Epithelial cell of proximal tubule (primary cell): ENCODE measurements at regions not wholly inside any gene's neighbourhood (a gene's known extent, or its start where the extent isn't known, plus 50 kb on each side); places are given as distances from the start of the nearest gene placed in this dataset.

Experiments used
- DNase-seq: peaks from one replicate; pipeline ENCODE4 v3.0.0-alpha.2; 2011; ENCODE audit warnings: low read depth
- H3K4me3 ChIP-seq: 2 replicates; pipeline ENCODE4 v1.5.1; 2011; ENCODE audit warnings: low read depth, mild to moderate bottlenecking, low read length
- TF ChIP-seq, protein P1 (sequence below): conservative IDR thresholded peaks from 2 replicates; pipeline ENCODE4 v1.5.1; 2012; ENCODE audit warnings: low read depth, mild to moderate bottlenecking, low read length

DNA sequence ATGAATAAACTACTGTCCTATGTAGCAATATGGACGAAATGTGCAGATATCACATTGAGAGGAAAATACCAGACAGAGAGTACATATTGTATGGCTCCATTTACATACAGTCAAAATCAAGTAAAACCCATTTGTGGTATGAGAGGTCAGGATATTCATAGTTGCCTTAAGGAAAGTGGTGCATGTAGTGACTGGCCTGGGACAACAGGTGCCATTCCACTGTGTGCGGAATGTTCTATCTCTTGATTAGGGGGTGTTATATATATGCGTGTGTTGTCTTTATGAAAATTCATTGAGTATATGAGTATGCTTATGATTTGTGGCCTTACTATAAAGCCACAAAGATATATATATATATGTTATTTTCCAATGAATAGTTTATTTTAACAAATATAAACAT, 964.0 kb downstream of the SORCS3 start:
- DNase-seq, result no peak
- TF ChIP-seq, protein P1, sequence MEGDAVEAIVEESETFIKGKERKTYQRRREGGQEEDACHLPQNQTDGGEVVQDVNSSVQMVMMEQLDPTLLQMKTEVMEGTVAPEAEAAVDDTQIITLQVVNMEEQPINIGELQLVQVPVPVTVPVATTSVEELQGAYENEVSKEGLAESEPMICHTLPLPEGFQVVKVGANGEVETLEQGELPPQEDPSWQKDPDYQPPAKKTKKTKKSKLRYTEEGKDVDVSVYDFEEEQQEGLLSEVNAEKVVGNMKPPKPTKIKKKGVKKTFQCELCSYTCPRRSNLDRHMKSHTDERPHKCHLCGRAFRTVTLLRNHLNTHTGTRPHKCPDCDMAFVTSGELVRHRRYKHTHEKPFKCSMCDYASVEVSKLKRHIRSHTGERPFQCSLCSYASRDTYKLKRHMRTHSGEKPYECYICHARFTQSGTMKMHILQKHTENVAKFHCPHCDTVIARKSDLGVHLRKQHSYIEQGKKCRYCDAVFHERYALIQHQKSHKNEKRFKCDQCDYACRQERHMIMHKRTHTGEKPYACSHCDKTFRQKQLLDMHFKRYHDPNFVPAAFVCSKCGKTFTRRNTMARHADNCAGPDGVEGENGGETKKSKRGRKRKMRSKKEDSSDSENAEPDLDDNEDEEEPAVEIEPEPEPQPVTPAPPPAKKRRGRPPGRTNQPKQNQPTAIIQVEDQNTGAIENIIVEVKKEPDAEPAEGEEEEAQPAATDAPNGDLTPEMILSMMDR, result no peak
- no peak overlapping the region for H3K4me3 ChIP-seq

- TF ChIP-seq, protein P1, result no peak
- no peak overlapping the region for H3K4me3 ChIP-seq
- no peak for DNase-seq
Observed at GRCh38 chr10:105598207-105598606, 957.1 kb downstream of the SORCS3 start.

- TF ChIP-seq, protein P1, result no peak
- DNase-seq, result no peak
- H3K4me3 ChIP-seq, result no peak overlapping the region
Observed at GRCh38 chr10:105597312-105597711, 956.2 kb downstream of the SORCS3 start.

GRCh38 chr10:105596749-105597148, 955.7 kb downstream of the SORCS3 start:
- H3K4me3 ChIP-seq, result no peak overlapping the region

GRCh38 chr10:105594296-105594695, 953.2 kb downstream of the SORCS3 start:
- DNase-seq, result peak; percentile 26
- no peak overlapping the region for H3K4me3 ChIP-seq
- TF ChIP-seq, protein P1, result no peak

More at GRCh38 chr10:105596749-105597148, 955.7 kb downstream of the SORCS3 start:
- TF ChIP-seq, protein P1, result no peak
- DNase-seq, result no peak

GRCh38 chr10:105592468-105592867, 951.4 kb downstream of the SORCS3 start:
- DNase-seq, result no peak
- TF ChIP-seq, protein P1, result no peak
- no peak overlapping the region for H3K4me3 ChIP-seq

- no peak for DNase-seq
- TF ChIP-seq, protein P1, result no peak
- H3K4me3 ChIP-seq, result no peak overlapping the region
Observed at GRCh38 chr10:105586451-105587098, 945.5 kb downstream of the SORCS3 start.
